NCI-H2196 (cell line): ENCODE measurements at regions not wholly inside any gene's neighbourhood (a gene's known extent, or its start where the extent isn't known, plus 50 kb on each side); places are given as distances from the start of the nearest gene placed in this dataset.
A peak's percentile ranks its signal among the peaks of the same experiment; 100 is the strongest.

Experiments used
- DNase-seq: peaks from one replicate; lab custom pipeline; 2025; ENCODE audit not compliant: unreplicated experiment; lab: John Stamatoyannopoulos, UW

GRCh38 chr20:50311308-50312001, 120.8 kb downstream of the CEBPB start:
- no peak for DNase-seq

GRCh38 chr20:50312002-50312681, 121.5 kb downstream of the CEBPB start:
- no peak for DNase-seq

- no peak for DNase-seq
Measured at GRCh38 chr20:50312682-50313521, 122.3 kb downstream of the CEBPB start.

GRCh38 chr20:50313522-50313820, 122.8 kb downstream of the CEBPB start:
- no peak for DNase-seq

- DNase-seq: no peak
Measured at GRCh38 chr20:50313827-50314677, 123.4 kb downstream of the CEBPB start.

- no peak for DNase-seq
Measured at GRCh38 chr20:50314678-50315335, 124.2 kb downstream of the CEBPB start.

GRCh38 chr20:50315586-50316551, 125.2 kb downstream of the CEBPB start:
- DNase-seq: no peak

GRCh38 chr20:50317116-50317515, 126.5 kb downstream of the CEBPB start:
- no peak for DNase-seq

- peak; percentile 18 for DNase-seq
Measured at GRCh38 chr20:50317609-50318008, 127.0 kb downstream of the CEBPB start.

- DNase-seq: no peak
Measured at GRCh38 chr20:50318710-50319109, 128.1 kb downstream of the CEBPB start.

- no peak for DNase-seq
Measured at GRCh38 chr20:50320005-50320900, 129.6 kb downstream of the CEBPB start.

GRCh38 chr20:50320901-50321796, 130.5 kb downstream of the CEBPB start:
- peak; percentile 11 for DNase-seq

GRCh38 chr20:50321797-50322480, 131.3 kb downstream of the CEBPB start:
- DNase-seq: no peak

- no peak for DNase-seq
Measured at GRCh38 chr20:50322703-50323131, 132.1 kb downstream of the CEBPB start.

- no peak for DNase-seq
Measured at GRCh38 chr20:50323209-50323608, 132.6 kb downstream of the CEBPB start.
